IPS-18a (cell line): ENCODE measurements at regions not wholly inside any gene's neighbourhood (a gene's known extent, or its start where the extent isn't known, plus 50 kb on each side); places are given as distances from the start of the nearest gene placed in this dataset.

ENCODE experiments used
- H3K27ac ChIP-seq: one replicate; pipeline ENCODE4 v1.5.1; 2013; ENCODE audit warnings: low read length
- H3K27me3 ChIP-seq: one replicate; pipeline ENCODE4 v1.6.1; 2013; ENCODE audit warnings: mild to moderate bottlenecking, low read length; ENCODE audit not compliant: control insufficient read depth, insufficient read depth
- H3K36me3 ChIP-seq: one replicate; pipeline ENCODE4 v1.6.1; 2013; ENCODE audit warnings: low read depth, low read length; ENCODE audit not compliant: control insufficient read depth
- H3K4me1 ChIP-seq: one replicate; pipeline ENCODE4 v1.6.1; 2013; ENCODE audit warnings: low read depth, low read length; ENCODE audit not compliant: control insufficient read depth
- H3K4me3 ChIP-seq: one replicate; pipeline ENCODE4 v1.5.1; 2013; ENCODE audit warnings: low read length
- H3K9ac ChIP-seq: one replicate; pipeline ENCODE4 v1.6.1; 2013; ENCODE audit warnings: mild to moderate bottlenecking, low read length, moderate library complexity
- H3K9me3 ChIP-seq: one replicate; pipeline ENCODE4 v1.6.1; 2013; ENCODE audit warnings: low read depth, low read length; ENCODE audit not compliant: control insufficient read depth

DNA sequence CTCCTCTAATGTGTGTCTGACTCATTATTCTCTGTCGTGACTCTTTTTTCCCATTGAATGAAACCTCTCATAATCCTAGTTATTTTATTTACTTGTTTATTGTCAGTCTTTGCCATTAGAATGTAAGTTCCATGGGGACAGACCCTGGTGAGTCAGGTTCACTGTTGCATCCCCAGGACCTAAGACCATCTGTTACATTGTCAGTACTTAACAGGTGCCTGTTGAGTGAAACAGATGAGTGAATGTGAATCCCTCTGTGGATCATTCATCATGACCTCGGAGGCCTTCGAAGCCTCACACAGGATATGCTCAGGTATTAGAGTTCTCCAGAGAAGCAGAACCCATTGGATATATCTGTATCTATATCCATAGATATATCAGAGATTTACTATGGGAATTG, 120.1 kb downstream of the PFKFB3 start:
- Histone ChIP-seq H3K27ac (no peak overlapping the region), H3K9ac (no peak overlapping the region), H3K27me3 (no peaks in the 10 kb centered on the region), H3K9me3 (no peaks in the 10 kb centered on the region), H3K4me1 (no peaks in the 10 kb centered on the region), H3K4me3 (no peak overlapping the region), H3K36me3 (no peaks in the 10 kb centered on the region)

DNA sequence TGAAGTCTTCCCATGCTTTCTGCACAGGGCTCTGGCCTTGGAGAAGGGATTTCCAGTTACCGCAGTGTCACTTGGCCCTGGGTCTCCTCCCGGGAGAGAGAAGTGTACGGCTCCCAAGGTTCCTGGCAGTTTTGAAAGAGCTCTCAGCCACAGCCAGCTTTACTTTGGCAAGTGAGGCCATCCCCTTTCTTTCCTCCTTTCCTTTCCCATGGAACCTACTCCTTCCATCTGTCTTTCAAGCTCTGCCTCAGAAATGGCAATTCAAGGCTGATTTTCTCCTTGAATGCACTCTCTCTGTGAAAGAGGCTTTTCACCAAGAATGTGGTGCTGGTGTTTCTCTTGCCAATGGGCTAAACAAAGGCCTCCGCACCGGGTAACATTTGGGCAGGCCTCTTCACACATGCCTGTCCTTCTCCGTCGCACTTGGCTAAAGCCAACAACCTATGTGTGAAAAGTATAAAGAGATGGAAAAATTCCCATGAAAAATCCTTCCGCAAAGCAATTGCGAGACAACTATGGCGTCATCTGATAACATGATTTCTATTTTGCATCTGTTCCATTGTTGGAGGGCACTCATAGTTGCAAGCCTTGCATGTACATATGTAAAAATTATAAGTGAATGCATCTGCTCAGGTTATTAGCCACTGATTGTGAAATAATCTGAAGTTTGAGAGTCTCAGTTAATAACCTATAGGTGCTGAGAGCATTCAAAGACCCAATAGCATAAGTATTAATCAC, 125.4 kb downstream of the PFKFB3 start:
- Histone ChIP-seq H3K9me3 (no peaks in the 10 kb centered on the region), H3K27ac (no peak overlapping the region), H3K4me3 (no peak overlapping the region), H3K27me3 (no peaks in the 10 kb centered on the region), H3K36me3 (no peaks in the 10 kb centered on the region), H3K9ac (no peak overlapping the region), H3K4me1 (no peaks in the 10 kb centered on the region)

DNA sequence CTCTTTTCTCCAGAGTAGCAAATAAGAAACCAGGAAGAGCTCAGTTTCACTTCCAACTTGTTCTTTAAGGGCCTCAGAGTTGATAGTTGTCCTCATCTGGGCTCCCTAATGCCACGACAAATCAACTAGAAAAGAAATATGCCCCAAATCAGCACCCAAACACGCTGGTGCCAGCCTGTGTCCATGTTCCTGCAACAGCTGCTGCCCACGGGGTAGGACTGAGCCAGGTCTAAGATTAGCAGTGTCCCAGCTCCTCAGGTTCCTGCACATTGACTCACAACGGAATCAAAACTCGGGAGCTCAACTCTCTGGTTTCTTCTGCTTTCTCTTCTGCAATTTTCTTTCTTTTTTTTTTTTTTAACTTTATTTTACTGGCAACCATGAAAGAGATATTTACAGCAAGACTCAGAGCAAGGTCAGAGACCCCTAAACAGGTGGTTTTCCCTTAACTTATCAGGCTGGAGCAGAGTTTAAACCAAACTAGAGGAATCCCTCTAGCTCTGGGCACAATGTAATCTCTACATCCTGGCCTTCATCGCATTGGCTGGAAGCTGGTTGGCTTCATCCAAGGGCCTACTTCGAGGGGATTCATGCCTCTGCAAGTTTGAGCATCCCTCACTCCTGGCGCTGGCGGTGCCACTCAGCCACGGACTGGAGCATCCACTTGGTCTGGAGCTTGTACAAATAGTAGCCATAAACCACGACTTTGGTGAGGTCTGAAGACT, 126.1 kb downstream of the PFKFB3 start:
- Histone ChIP-seq H3K27ac (no peak overlapping the region), H3K9ac (no peak overlapping the region), H3K4me3 (no peak overlapping the region), H3K36me3 (no peaks in the 10 kb centered on the region), H3K27me3 (no peaks in the 10 kb centered on the region), H3K9me3 (no peaks in the 10 kb centered on the region), H3K4me1 (no peaks in the 10 kb centered on the region)

DNA sequence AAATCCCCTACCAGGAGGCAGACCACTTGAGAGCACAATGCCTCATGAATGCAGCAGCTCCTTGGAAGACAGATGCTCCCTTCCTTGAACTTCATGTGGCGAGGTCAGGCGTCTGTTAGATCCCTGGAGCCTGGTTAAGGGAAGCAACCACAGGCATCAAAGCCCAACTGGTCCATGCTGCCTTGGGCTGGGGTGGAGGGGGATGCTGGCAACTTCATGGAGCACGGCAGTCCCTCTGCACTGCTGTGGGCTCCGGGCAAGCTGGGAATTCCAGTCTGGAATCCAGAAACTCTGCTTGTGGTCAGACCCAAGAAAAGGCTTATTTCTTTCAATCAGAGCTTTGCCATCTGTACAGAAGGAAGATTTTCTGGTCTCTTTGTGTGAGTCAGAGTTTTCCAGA, 130.4 kb downstream of the PFKFB3 start:
- Histone ChIP-seq H3K27ac (no peak overlapping the region), H3K4me3 (no peak overlapping the region), H3K4me1 (no peaks in the 10 kb centered on the region), H3K9ac (no peak overlapping the region), H3K27me3 (no peaks in the 10 kb centered on the region), H3K36me3 (no peaks in the 10 kb centered on the region), H3K9me3 (no peaks in the 10 kb centered on the region)

DNA sequence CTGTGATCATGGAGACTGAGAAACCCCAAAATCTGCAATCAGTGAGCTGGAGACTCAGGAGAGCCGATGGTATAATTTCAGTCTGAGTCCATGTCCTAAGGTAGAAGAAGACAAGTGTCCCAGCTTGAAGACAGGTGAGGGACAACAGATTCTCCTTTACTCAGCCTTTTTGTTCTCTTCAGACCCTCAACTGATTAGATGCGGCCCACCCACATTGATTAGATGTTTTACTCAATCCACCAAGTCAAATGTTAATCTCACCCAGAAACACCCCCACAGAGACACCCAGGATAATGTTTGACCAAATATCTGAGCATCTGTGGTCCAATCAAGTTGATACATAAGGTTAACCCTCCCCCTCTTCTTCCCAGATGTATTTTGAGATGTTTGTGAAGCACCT, 131.2 kb downstream of the PFKFB3 start:
- Histone ChIP-seq H3K27ac (no peak overlapping the region), H3K9me3 (no peaks in the 10 kb centered on the region), H3K4me3 (no peak overlapping the region), H3K9ac (no peak overlapping the region), H3K36me3 (no peaks in the 10 kb centered on the region), H3K4me1 (no peaks in the 10 kb centered on the region), H3K27me3 (no peaks in the 10 kb centered on the region)

DNA sequence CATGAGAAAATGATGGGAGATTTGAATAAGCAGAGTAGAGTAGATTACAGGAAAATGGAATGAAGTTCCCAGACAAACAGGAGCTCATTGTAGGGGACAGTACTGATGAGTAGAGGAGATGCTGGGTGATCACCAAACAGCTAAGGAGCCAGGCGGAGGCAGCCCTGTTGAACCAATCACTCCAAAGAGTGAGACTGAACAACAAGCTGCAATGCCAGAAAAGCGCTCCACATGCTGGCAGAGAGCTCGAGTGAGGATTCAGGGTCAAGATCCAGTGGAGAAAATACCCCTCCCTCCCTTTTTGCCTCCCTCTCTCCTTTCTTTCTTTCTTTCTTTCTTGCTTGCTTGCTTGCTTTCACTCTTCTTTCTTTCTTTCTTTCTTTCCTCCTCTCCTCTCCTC, 133.3 kb downstream of the PFKFB3 start:
- Histone ChIP-seq H3K36me3 (no peaks in the 10 kb centered on the region), H3K9ac (no peak overlapping the region), H3K9me3 (no peaks in the 10 kb centered on the region)

DNA sequence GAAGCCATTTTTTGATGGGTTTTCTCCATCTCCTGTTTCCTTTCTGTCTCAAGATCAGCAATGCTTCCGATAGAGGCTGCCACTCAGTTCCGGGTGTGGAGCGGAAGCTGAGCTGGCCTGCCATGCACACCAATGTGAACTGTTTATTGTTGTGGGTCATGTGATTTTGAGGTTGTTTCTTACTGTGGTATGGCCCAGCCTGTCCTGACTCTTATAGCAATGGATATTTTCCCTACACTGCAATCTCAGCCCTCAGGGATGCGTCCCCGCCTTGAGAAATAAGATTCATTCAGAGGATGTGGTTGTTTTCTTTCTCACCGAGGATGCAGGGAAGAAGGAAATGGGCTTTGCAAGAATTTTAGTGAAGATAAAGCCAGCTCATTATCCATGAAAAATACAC, 134.7 kb downstream of the PFKFB3 start:
- no peak overlapping the region for H3K4me3 ChIP-seq

More for the DNA sequence above, 133.3 kb downstream of the PFKFB3 start:
- Histone ChIP-seq H3K27me3 (no peaks in the 10 kb centered on the region), H3K27ac (no peak overlapping the region), H3K4me1 (no peaks in the 10 kb centered on the region), H3K4me3 (no peak overlapping the region)

DNA sequence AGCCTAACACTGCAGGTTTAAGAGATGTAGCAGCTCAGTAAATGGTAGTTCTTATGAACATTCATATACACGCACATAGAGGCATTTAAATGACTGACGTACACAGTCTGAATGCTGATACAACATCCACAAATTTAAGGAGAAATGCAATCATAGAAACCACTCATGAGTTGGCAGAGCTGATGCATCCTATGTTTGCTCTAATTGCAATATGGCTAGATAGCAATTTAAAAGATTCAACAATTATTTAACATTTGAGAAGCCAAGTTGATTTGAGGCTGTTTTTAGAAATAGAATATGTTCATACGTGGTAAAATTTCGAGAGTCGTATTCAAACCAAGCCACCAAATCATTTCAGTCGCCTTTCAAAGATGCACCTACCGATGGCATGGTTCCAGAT, 135.6 kb downstream of the PFKFB3 start:
- Histone ChIP-seq H3K27me3 (no peaks in the 10 kb centered on the region), H3K4me1 (no peaks in the 10 kb centered on the region), H3K27ac (no peak overlapping the region), H3K9ac (no peak overlapping the region), H3K36me3 (no peaks in the 10 kb centered on the region), H3K4me3 (no peak overlapping the region), H3K9me3 (no peaks in the 10 kb centered on the region)

More for the DNA sequence above, 134.7 kb downstream of the PFKFB3 start:
- H3K9ac ChIP-seq, result no peak overlapping the region
- H3K4me1 ChIP-seq, result no peaks in the 10 kb centered on the region
- no peak overlapping the region for H3K27ac ChIP-seq
- no peaks in the 10 kb centered on the region for H3K36me3 ChIP-seq
- no peaks in the 10 kb centered on the region for H3K27me3 ChIP-seq
- no peaks in the 10 kb centered on the region for H3K9me3 ChIP-seq

DNA sequence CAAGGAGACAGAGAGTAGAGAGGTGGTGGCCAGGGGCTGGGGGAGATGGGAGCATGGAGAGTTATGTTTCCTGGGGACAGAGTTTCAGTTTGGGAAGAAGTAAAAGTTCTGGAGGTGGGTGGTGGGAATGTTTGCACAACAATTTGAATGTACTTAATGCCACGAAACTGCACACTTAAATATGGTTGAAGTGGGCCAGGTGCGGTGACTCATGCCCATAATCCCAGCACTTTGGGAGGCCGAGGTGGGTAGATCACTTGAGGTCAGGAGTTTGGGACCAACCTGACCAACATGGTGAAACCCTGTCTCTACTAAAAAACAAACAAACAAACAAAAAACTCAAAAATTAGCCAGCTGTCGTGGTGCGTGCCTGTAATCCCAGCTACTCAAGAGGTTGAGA, 137.2 kb downstream of the PFKFB3 start:
- Histone ChIP-seq H3K4me3 (no peak overlapping the region), H3K9me3 (no peaks in the 10 kb centered on the region), H3K36me3 (no peaks in the 10 kb centered on the region), H3K4me1 (no peaks in the 10 kb centered on the region), H3K27me3 (no peaks in the 10 kb centered on the region), H3K27ac (no peak overlapping the region), H3K9ac (no peak overlapping the region)

DNA sequence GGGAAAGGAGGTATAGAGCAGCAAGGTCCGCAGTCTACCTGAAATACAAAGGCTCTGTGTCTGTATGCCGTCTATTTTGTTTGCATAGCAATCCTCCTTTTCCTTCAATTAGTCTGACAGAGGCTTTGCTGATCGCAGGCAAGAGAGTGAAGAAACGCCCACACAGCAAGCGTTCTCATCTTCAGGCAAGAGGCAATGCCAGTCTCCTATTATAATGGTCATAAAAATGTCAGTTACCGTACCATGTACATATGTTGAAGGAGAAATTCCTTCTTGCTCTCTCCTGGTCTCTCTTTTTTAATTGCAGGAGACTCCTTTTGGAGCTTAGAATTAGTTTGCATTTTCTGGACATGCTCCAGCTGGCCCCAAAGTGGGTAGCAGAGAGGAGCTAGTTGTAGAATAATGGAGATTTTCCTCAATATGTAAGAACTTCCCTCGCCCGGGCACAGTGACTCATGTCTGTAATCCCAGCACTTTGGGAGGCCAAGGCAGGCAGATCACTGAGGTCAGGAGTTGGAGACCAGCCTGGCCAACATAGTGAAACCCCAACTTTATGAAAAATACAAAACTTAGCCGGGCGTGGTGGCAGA, 139.5 kb downstream of the PFKFB3 start:
- H3K4me1 ChIP-seq, result no peaks in the 10 kb centered on the region
- H3K9ac ChIP-seq, result no peak overlapping the region
- H3K36me3 ChIP-seq, result no peaks in the 10 kb centered on the region
- no peak overlapping the region for H3K27ac ChIP-seq
- H3K9me3 ChIP-seq, result no peaks in the 10 kb centered on the region
- H3K4me3 ChIP-seq, result no peak overlapping the region
- H3K27me3 ChIP-seq, result no peaks in the 10 kb centered on the region

DNA sequence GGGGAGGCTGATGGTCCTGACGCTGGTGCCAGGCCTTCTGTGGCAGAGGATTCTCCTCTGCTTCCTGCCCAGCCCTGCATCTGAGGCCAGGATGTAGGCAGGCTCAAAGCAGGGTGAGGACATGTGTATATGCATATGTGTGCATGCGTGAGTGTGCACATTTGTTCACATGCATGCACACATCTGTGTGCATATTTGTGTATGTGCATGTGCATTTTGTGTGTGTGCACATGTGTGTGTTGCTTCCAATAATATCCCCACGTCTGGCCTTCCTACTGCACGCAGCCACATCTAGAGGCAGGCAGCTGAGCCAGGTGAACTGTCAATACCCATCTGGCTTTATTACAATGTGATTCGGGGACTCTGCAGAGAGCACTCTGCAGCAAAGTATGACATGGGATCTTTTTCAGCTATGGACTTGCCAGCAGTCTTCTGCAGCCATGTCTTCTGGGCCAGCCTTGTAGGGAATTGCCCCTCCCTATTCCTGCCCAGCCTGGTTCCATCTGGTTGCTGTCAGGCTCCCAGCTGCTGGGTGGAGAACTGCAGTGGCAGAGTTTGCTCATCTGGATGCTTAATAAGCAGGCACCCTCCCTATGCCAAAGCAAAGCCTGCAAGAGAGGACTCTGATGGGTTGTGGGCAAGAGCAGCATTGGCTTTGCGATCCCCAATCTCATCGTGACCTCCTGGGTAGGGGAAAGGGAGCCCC, 140.7 kb downstream of the PFKFB3 start:
- H3K4me3 ChIP-seq, result no peak overlapping the region
- no peaks in the 10 kb centered on the region for H3K4me1 ChIP-seq
- no peaks in the 10 kb centered on the region for H3K9me3 ChIP-seq
- no peak overlapping the region for H3K9ac ChIP-seq
- no peak overlapping the region for H3K27ac ChIP-seq
- H3K27me3 ChIP-seq, result no peaks in the 10 kb centered on the region
- no peaks in the 10 kb centered on the region for H3K36me3 ChIP-seq
